Mesodermal cell (in vitro differentiated cells): ENCODE measurements at regions not wholly inside any gene's neighbourhood (a gene's known extent, or its start where the extent isn't known, plus 50 kb on each side); places are given as distances from the start of the nearest gene placed in this dataset.

Experiments
- H3K27ac ChIP-seq: 2 replicates; pipeline ENCODE4 v1.7.0; 2013; ENCODE audit warnings: mild to moderate bottlenecking, low read depth, low read length, moderate library complexity; ENCODE audit not compliant: severe bottlenecking
- H3K36me3 ChIP-seq: 2 replicates; pipeline ENCODE4 v1.7.1; 2013; ENCODE audit warnings: mild to moderate bottlenecking, low read length, moderate library complexity; ENCODE audit not compliant: control insufficient read depth, insufficient read depth
- H3K4me1 ChIP-seq: one replicate; pipeline ENCODE4 v1.7.1; 2013; ENCODE audit warnings: mild to moderate bottlenecking, low read length; ENCODE audit not compliant: insufficient read depth, control insufficient read depth, poor library complexity, severe bottlenecking
- H3K4me3 ChIP-seq: 2 replicates; pipeline ENCODE4 v1.7.0; 2013; ENCODE audit warnings: low read length, control low read depth, mild to moderate bottlenecking; ENCODE audit not compliant: insufficient read depth, poor library complexity, severe bottlenecking; ENCODE audit errors: extremely low read depth
- H3K9me3 ChIP-seq: 2 replicates; pipeline ENCODE4 v1.7.1; 2013; ENCODE audit warnings: mild to moderate bottlenecking, low read length, moderate library complexity; ENCODE audit not compliant: control insufficient read depth
- WGBS, 2 experiments: methylation state at CpG; one replicate each; pipeline ENCODE4 v1.1.5; 2013; ENCODE audit warnings: missing lambda C conversion rate in 2 of 2; ENCODE audit not compliant: insufficient coverage in 2 of 2; 5-methylcytosine and 5-hydroxymethylcytosine counted together

DNA sequence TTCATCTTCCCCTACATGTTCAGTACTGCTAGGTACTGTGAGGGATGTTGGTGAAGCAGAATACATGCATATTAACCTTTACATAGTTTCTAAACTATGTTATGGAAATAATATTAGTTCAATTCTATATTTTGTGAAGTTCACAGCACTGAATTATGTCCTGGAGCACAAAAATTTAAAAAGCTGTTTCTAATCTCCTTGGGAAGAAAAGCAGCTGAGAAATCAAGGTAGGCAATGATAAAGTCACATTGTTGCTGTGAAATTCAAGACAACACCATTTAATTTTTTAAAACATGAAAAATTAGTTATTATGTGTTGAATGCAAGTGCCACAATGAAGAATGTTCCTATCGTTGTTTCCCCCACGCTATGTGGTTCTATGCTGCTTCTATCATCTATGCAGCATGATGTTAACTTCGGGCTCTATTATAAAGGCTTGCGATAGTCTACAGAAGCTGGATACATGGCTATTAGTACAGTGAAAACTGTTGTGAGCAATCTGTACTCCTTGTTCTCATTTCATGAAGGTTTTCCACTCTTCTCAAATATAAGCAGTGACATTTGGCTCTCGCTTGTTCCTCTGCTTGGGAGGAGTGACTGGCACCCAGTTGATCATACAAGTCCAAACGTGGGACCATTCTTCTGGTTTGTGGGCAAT lies 164.3 kb downstream of the AASDHPPT start:
- H3K4me1 ChIP-seq: no peaks in the 10 kb centered on the region
- WGBS, 2 experiments: 89 to 90% methylated on average over 5 to 6 of the region's 6 CpGs
- no peaks in the 10 kb centered on the region for H3K36me3 ChIP-seq
- H3K27ac ChIP-seq: no peak overlapping the region
- H3K9me3 ChIP-seq: peaks cover 4% of the 10 kb centered on the region
- no peak overlapping the region for H3K4me3 ChIP-seq

DNA sequence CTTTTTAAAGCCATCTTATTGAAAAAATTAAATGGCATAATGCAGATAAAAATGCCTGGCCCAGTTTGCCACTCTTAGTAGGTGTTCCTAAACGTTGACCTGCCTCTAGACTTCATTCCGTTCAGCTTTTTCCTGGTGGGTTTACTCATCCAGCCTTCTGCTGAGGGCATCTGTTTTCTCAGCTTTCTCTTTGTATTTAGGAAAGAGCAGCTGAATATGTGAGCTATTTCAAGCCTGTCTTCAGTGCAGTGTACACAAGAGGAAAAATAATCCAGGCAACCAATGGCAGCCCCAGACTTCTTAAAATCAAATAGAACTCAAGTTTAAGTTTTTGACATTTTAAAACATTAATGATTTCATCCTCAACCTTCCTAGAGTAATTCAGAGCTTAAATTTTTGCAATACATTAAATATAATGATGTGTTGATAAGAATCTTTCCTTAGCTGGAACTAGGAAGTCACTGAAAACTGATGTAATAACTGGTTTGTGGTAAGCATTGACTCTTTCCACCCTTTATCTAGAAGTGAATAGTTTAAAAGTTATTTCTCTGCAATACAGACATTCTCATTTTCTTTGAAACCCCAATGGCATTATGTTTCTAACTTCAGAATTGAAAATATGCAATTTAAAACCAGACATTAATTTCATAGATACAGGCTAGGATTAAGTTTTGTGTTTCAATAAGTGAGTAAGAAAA lies 165.4 kb downstream of the AASDHPPT start:
- Histone ChIP-seq H3K27ac (no peak overlapping the region), H3K4me3 (no peak overlapping the region), H3K4me1 (no peaks in the 10 kb centered on the region), H3K36me3 (no peaks in the 10 kb centered on the region), H3K9me3 (peaks cover 16% of the 10 kb centered on the region)
- 87 to 93% methylated on average over 2 of the region's 2 CpGs for WGBS, 2 experiments

DNA sequence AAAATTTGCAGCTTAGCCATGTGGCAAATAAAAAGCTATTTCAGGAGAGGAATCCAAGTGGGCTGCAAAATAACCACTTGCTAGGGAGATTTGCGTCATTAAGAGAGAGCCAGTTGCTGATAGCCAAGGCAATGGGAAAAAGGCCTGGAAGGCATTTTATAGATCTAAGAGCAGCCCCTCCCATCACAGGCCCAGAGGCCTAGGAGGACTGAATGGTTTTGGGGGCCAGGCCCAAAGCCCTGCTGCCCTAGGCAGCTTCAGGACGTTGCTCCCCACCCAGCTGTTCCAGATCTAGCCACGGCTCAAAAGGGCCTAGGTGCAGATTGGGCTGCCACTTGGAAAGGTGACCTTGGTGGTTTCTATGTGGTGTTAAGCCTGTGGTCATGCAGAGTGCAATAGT lies 169.0 kb downstream of the AASDHPPT start:
- Histone ChIP-seq H3K4me3 (no peak overlapping the region), H3K36me3 (no peaks in the 10 kb centered on the region), H3K4me1 (no peaks in the 10 kb centered on the region), H3K27ac (no peak overlapping the region), H3K9me3 (peaks cover 22% of the 10 kb centered on the region)
- 72 to 81% methylated on average over 3 of the region's 3 CpGs for WGBS, 2 experiments

DNA sequence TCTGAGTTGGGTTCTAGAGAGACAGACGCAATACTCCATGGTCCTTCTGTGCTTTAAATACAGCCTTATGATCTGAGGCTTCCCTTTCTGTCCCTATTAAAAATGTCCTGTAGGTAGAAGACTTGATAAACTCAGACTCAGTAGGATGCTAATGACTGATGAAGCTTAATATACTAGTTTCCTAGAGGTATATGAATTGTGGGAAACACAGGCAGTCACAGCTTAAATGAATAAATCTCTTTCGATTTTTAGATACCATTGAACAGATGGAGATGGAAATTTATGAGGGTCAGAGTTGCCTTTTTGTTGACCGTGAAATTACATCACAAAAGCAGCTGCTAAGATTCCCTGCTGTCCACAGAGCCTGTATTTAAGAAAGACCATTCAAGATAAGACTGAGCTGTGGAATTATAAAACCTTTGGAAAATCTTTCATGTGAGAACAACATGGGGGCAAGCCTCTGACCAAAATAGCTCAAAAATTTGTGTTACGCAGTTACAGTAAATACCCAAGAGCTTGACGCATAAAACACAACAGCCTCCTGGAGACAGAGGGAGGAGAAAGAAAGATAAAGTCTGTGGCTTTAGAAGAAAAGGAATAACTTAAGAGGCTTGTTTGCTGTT lies 172.3 kb downstream of the AASDHPPT start:
- Histone ChIP-seq H3K36me3 (no peaks in the 10 kb centered on the region), H3K9me3 (peaks cover 22% of the 10 kb centered on the region), H3K4me3 (no peak overlapping the region), H3K4me1 (no peaks in the 10 kb centered on the region), H3K27ac (peak overlapping the region; percentile 42)
- WGBS, 2 experiments: 73 to 81% methylated on average over 2 to 4 of the region's 5 CpGs

DNA sequence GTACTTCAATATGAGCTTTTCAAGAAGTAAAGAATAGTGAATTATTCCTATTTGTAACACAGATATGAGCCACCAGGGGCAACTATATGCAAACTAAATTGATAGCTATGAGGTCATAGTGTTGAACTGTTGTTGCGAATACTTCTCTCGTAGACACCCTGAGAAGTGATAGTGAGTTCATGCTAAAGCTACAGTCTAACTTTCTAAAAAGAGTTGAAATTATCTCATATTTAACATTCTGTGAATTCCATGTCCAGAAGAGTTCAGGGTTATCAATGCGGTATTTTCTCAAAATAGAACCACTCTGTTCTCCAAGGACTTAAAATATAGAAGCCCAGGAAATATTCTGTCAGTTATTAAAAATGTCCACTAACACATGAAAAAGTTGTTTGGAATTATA lies 185.4 kb downstream of the AASDHPPT start:
- WGBS, 2 experiments: no CpG with 5 or more reads among the region's 3 CpGs
- Histone ChIP-seq H3K27ac (no peak overlapping the region), H3K36me3 (no peaks in the 10 kb centered on the region), H3K9me3 (peaks cover 9% of the 10 kb centered on the region), H3K4me3 (no peak overlapping the region), H3K4me1 (no peaks in the 10 kb centered on the region)

DNA sequence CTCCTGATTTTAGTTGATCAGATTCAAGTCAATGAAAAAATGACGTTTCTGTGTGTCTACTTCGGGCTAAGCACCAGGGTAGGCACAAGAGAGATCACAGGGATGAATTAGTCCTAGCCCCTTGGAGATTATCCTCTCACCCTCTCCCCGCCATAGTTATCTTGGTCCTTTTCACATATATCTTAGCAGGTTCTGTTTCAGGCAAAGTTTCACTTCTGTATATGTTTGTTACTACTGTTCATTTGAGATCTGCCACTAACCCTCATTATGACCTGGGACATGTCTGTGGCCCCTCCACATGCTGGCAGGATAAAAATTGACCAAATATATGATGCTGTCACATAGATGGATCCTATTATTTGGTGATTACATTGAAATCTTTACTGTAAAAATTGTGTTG lies 186.1 kb downstream of the AASDHPPT start:
- no peaks in the 10 kb centered on the region for H3K4me1 ChIP-seq
- 70 to 89% methylated on average over 2 to 3 of the region's 3 CpGs for WGBS, 2 experiments
- H3K36me3 ChIP-seq: no peaks in the 10 kb centered on the region
- no peak overlapping the region for H3K27ac ChIP-seq
- peaks cover 9% of the 10 kb centered on the region for H3K9me3 ChIP-seq
- H3K4me3 ChIP-seq: no peak overlapping the region

DNA sequence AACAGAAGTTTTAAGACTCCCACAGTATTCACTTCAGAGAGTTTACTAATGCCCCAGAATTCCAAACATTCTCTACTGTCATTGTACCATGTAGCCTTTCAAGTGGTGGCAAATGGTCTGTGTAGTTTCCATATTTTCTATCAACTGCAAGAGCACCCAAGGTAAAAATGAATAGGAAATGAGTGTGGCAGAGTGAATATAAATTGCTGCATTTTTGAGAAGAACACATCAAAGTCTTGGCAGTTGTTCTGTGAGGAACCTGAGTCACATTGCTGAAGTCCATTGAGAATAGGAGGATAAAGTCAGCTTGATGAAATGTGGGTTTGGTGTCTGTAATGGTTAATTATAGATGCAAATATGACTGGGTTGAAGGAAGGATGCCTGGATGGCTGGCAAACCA lies 193.6 kb downstream of the AASDHPPT start:
- Histone ChIP-seq H3K9me3 (peaks cover 9% of the 10 kb centered on the region), H3K36me3 (no peaks in the 10 kb centered on the region), H3K27ac (no peak overlapping the region), H3K4me3 (no peak overlapping the region), H3K4me1 (peaks cover 4% of the 10 kb centered on the region)

DNA sequence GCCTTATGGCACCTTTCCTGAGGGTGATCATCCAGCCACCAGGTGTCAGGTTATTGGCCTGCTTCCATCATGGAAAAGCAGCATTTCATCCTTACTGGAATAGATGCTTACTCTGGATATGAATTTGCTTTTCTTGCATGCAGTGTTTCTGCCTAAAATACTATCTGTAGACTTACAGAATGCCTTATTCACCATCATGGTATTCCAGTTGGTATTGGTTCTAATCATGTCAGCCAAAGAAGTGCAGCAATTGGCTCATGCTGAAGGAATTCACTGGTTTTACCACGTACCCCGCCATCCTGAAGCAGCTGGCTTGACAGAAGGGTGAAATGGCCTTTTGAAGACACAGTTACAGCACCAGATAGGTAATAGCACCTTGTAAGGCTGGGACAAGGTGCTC lies 194.2 kb downstream of the AASDHPPT start:
- no peaks in the 10 kb centered on the region for H3K36me3 ChIP-seq
- peaks cover 7% of the 10 kb centered on the region for H3K9me3 ChIP-seq
- no peak overlapping the region for H3K4me3 ChIP-seq
- H3K4me1 ChIP-seq: peaks cover 4% of the 10 kb centered on the region
- WGBS, 2 experiments: 93% methylated on average over 2 of the region's 2 CpGs
- no peak overlapping the region for H3K27ac ChIP-seq

DNA sequence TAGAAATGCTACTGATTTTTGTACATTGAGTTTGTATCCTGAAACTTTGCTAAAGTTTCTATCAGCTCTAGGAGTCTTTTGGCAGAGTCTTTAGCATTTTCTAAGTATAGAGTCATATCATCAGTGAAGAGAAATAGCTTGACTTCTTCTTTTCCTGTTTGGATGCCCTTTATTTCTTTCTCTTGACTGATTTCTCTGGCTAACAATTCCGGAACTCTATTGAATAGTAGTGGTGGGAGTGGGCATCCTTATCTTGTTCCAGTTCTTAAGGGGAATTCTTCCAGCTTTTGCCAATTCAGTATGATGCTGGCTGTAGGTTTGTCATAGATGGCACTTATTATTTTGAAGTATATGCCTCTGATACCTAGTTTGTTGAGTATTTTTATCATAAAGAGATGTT lies 197.7 kb downstream of the AASDHPPT start:
- H3K27ac ChIP-seq: no peak overlapping the region
- no CpG with 5 or more reads among the region's 1 CpG for WGBS, 2 experiments
- no peaks in the 10 kb centered on the region for H3K36me3 ChIP-seq
- H3K4me3 ChIP-seq: no peak overlapping the region
- no peaks in the 10 kb centered on the region for H3K9me3 ChIP-seq
- H3K4me1 ChIP-seq: peaks cover 4% of the 10 kb centered on the region

DNA sequence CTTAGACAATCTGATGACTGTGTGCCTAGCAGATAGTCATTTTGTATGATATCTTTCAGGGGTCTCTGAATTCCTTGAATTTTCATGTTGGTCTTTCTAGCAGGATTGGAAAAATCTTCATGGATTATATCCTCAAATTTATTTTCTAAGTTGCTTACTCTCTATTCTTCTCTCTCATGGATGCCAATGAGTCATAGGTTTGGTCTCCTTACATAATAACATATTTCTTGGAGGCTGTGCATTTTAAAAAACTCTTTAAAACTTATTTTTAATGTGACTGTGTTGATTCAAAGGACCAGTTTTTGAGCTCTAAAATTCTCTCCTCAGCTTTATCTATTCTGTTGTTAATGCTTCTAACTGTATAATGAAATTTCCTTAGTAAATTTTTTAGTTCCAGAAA lies 198.7 kb downstream of the AASDHPPT start:
- H3K36me3 ChIP-seq: no peaks in the 10 kb centered on the region
- H3K4me3 ChIP-seq: no peak overlapping the region
- no peaks in the 10 kb centered on the region for H3K4me1 ChIP-seq
- H3K9me3 ChIP-seq: no peaks in the 10 kb centered on the region
- H3K27ac ChIP-seq: no peak overlapping the region

DNA sequence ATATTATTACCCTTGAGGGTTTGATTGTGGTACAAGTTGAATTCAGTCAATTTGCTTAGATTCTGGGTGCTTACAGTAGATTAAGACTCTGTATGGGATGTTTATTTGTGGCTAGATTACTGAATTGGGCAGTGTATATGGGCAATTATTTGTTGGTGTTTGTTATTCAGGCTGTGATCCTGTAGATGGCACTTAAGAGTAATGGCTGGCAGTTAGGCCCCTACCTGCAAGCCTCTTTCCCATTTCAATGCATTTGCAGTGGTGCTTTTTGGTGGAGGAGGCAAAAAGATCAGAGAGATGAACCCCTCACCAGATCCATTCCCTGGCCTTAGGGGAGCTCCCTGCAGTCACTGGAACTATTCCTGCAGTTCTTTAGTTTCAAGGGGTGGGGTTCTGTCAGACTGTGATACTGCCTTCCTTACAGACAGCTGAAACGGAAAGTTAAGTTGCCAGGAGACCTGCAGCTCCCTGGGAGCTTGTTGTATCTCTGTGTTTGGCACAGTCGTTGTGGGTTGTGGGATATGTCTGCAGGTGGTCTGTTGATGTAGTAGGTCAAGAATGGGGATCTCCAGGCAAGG lies 199.5 kb downstream of the AASDHPPT start:
- Histone ChIP-seq H3K4me3 (no peak overlapping the region), H3K36me3 (no peaks in the 10 kb centered on the region), H3K27ac (no peak overlapping the region), H3K9me3 (no peaks in the 10 kb centered on the region), H3K4me1 (no peaks in the 10 kb centered on the region)
- 20 to 38% methylated on average over 1 to 2 of the region's 2 CpGs for WGBS, 2 experiments
